ENCODE measurements at regions not wholly inside any gene's neighbourhood (a gene's known extent, or its start where the extent isn't known, plus 50 kb on each side); places are given as distances from the start of the nearest gene placed in this dataset.

GRCh38 chr14:105971593-105972500 lies 445.5 kb downstream of the TMEM121 start:
- intact Hi-C loops (cut with micrococcal nuclease), result no loop called here
- H3K4me3 ChIP-seq (replicated peaks in 1 of 3; ENCODE audit: insufficient read depth in 1 of 3, low read depth in 1 of 3, low read length in 3 of 3), result no peak overlapping the region
- BruUV-seq (replicated peaks), result no TSS peak
- H3K4me2 ChIP-seq (ENCODE audit: insufficient read depth, low read length), result no peak overlapping the region
- H3K36me3 ChIP-seq (ENCODE audit: control insufficient read depth in 2 of 2, extremely low read depth in 1 of 2, insufficient read depth in 2 of 2, low read length in 2 of 2), result no peaks in the 10 kb centered on the region
- no peak for FAIRE-seq
- H3K4me1 ChIP-seq (ENCODE audit: control insufficient read depth, extremely low read depth, insufficient read depth, low read length), result no peaks in the 10 kb centered on the region
- H3K9me3 ChIP-seq (replicated peaks; ENCODE audit: control insufficient read depth, insufficient read depth, low read length), result peaks cover 3% of the 10 kb centered on the region
- H3K27ac ChIP-seq (ENCODE audit: insufficient read depth, low read depth, low read length), result no peak overlapping the region
- no peaks in the 10 kb centered on the region for H3K27me3 ChIP-seq (ENCODE audit: control insufficient read depth in 2 of 2, insufficient read depth in 2 of 2, low read length in 2 of 2)
- no peaks in the 10 kb centered on the region for H4K20me1 ChIP-seq (replicated peaks; ENCODE audit: control insufficient read depth, extremely low read depth, insufficient read depth, low read length)
- no peak for TF ChIP-seq FOS (IDR thresholded peaks at IDR 0.05; ENCODE audit: borderline replicate concordance, insufficient read depth, low read length)
- no peak for TF ChIP-seq EZH2 (IDR thresholded peaks at IDR 0.05; ENCODE audit: borderline replicate concordance, low read depth, low read length, severe bottlenecking)
- TF ChIP-seq CTCF (IDR thresholded peaks at IDR 0.05; ENCODE audit: extremely low read depth in 1 of 2, insufficient read depth in 1 of 2, low read depth in 1 of 2, low read length in 2 of 2), result no peak
- no peak for TF ChIP-seq JUN (IDR thresholded peaks at IDR 0.05; ENCODE audit: borderline replicate concordance, insufficient read depth, insufficient read length, low read depth)
- no peak for TF ChIP-seq MYC (IDR thresholded peaks at IDR 0.05; ENCODE audit: low read depth, low read length)
- TF ChIP-seq POLR2A (IDR thresholded peaks at IDR 0.05; ENCODE audit: low read depth, low read length), result no peak
- no peak for TF ChIP-seq POLR2AphosphoS5 (IDR thresholded peaks at IDR 0.05; ENCODE audit: insufficient read depth, low read depth, low read length)
- TF ChIP-seq GATA2 (IDR thresholded peaks at IDR 0.05; ENCODE audit: insufficient read depth, insufficient read length, low read depth, low read length), result no peak
- no peak for TF ChIP-seq MAX (IDR thresholded peaks at IDR 0.05; ENCODE audit: insufficient read depth, insufficient read length)
- ChIA-PET POLR2A (no interaction called here), CTCF (no interaction called here)
- dilution Hi-C loops (cut with MboI; ENCODE audit: extremely low pct_ligation_motif_present, low sequenced_read_pairs), result no loop called here
- H2AFZ ChIP-seq (ENCODE audit: low read depth, low read length), result no peak overlapping the region
- no peaks in the 10 kb centered on the region for H3K9me1 ChIP-seq (replicated peaks; ENCODE audit: control insufficient read depth, extremely low read depth, insufficient read depth, low read length)
- no peaks in the 10 kb centered on the region for H3K79me2 ChIP-seq (ENCODE audit: control insufficient read depth, insufficient read depth, low read length)
- DNase-seq (ENCODE audit: low read depth, low spot score), result no peak
- H3K9ac ChIP-seq (replicated peaks; ENCODE audit: extremely low read depth, insufficient read depth, low read length), result no peak overlapping the region

Data from endothelial cell of umbilical vein (primary cell).